ENCODE measurements at regions not wholly inside any gene's neighbourhood (a gene's known extent, or its start where the extent isn't known, plus 50 kb on each side); places are given as distances from the start of the nearest gene placed in this dataset.

- FAIRE-seq, result no peak
- intact Hi-C loops (cut with DNase I), result no loop called here
Observed at GRCh38 chr14:51341338-51341737, 101.3 kb downstream of the TMX1 start.

GRCh38 chr14:51342226-51342625, 102.2 kb downstream of the TMX1 start:
- FAIRE-seq, result no peak
- H3K4me3 ChIP-seq (ENCODE audit: low read length in 3 of 3), result no peak overlapping the region

More at GRCh38 chr14:51341338-51341737, 101.3 kb downstream of the TMX1 start:
- Histone ChIP-seq H3K27me3 (ENCODE audit: control insufficient read depth, insufficient read depth, low read length) (no peaks in the 10 kb centered on the region), H3K9ac (ENCODE audit: low read length in 3 of 3) (no peak overlapping the region), H3K9me3 (ENCODE audit: control insufficient read depth in 2 of 3, insufficient read depth in 1 of 3, low read length in 3 of 3) (no peaks in the 10 kb centered on the region), H3K4me3 (ENCODE audit: low read length in 3 of 3) (no peak overlapping the region), H3K27ac (ENCODE audit: low read depth in 2 of 2, low read length in 2 of 2) (no peak overlapping the region), H3K36me3 (ENCODE audit: control insufficient read depth in 2 of 3, insufficient read depth in 3 of 3, low read length in 3 of 3) (no peaks in the 10 kb centered on the region), H3K4me1 (ENCODE audit: control insufficient read depth in 2 of 3, insufficient read depth in 2 of 3, low read depth in 1 of 3, low read length in 3 of 3) (no peaks in the 10 kb centered on the region)
- TF ChIP-seq CTCF (IDR thresholded peaks at IDR 0.05; ENCODE audit: borderline replicate concordance, extremely low read depth, insufficient read depth), result no peak
- DNase-seq, result no peak

GRCh38 chr14:51351997-51352396, 112.0 kb downstream of the TMX1 start:
- no peak for FAIRE-seq
- Histone ChIP-seq H3K36me3 (ENCODE audit: control insufficient read depth in 2 of 3, insufficient read depth in 3 of 3, low read length in 3 of 3) (no peaks in the 10 kb centered on the region), H3K9ac (ENCODE audit: low read length in 3 of 3) (no peak overlapping the region), H3K4me1 (ENCODE audit: control insufficient read depth in 2 of 3, insufficient read depth in 2 of 3, low read depth in 1 of 3, low read length in 3 of 3) (no peaks in the 10 kb centered on the region), H3K4me3 (ENCODE audit: low read length in 3 of 3) (no peak overlapping the region), H3K27ac (ENCODE audit: low read depth in 2 of 2, low read length in 2 of 2) (no peak overlapping the region), H3K9me3 (ENCODE audit: control insufficient read depth in 2 of 3, insufficient read depth in 1 of 3, low read length in 3 of 3) (no peaks in the 10 kb centered on the region), H3K27me3 (ENCODE audit: control insufficient read depth, insufficient read depth, low read length) (no peaks in the 10 kb centered on the region)
- TF ChIP-seq CTCF (IDR thresholded peaks at IDR 0.05; ENCODE audit: borderline replicate concordance, extremely low read depth, insufficient read depth), result no peak
- intact Hi-C loops (cut with DNase I), result no loop called here
- no peak for DNase-seq

More at GRCh38 chr14:51342226-51342625, 102.2 kb downstream of the TMX1 start:
- H3K27me3 ChIP-seq (ENCODE audit: control insufficient read depth, insufficient read depth, low read length), result no peaks in the 10 kb centered on the region
- no peak overlapping the region for H3K9ac ChIP-seq (ENCODE audit: low read length in 3 of 3)
- H3K36me3 ChIP-seq (ENCODE audit: control insufficient read depth in 2 of 3, insufficient read depth in 3 of 3, low read length in 3 of 3), result no peaks in the 10 kb centered on the region
- TF ChIP-seq CTCF (IDR thresholded peaks at IDR 0.05; ENCODE audit: borderline replicate concordance, extremely low read depth, insufficient read depth), result no peak
- no peak overlapping the region for H3K27ac ChIP-seq (ENCODE audit: low read depth in 2 of 2, low read length in 2 of 2)
- H3K4me1 ChIP-seq (ENCODE audit: control insufficient read depth in 2 of 3, insufficient read depth in 2 of 3, low read depth in 1 of 3, low read length in 3 of 3), result no peaks in the 10 kb centered on the region
- DNase-seq, result no peak
- intact Hi-C loops (cut with DNase I), result no loop called here
- H3K9me3 ChIP-seq (ENCODE audit: control insufficient read depth in 2 of 3, insufficient read depth in 1 of 3, low read length in 3 of 3), result no peaks in the 10 kb centered on the region

- Histone ChIP-seq H3K9ac (ENCODE audit: low read length in 3 of 3) (no peak overlapping the region), H3K4me1 (ENCODE audit: control insufficient read depth in 2 of 3, insufficient read depth in 2 of 3, low read depth in 1 of 3, low read length in 3 of 3) (no peaks in the 10 kb centered on the region), H3K9me3 (ENCODE audit: control insufficient read depth in 2 of 3, insufficient read depth in 1 of 3, low read length in 3 of 3) (no peaks in the 10 kb centered on the region), H3K27ac (ENCODE audit: low read depth in 2 of 2, low read length in 2 of 2) (no peak overlapping the region), H3K27me3 (ENCODE audit: control insufficient read depth, insufficient read depth, low read length) (no peaks in the 10 kb centered on the region), H3K36me3 (ENCODE audit: control insufficient read depth in 2 of 3, insufficient read depth in 3 of 3, low read length in 3 of 3) (no peaks in the 10 kb centered on the region), H3K4me3 (ENCODE audit: low read length in 3 of 3) (no peak overlapping the region)
- no peak for TF ChIP-seq CTCF (IDR thresholded peaks at IDR 0.05; ENCODE audit: borderline replicate concordance, extremely low read depth, insufficient read depth)
- intact Hi-C loops (cut with DNase I), result no loop called here
- no peak for FAIRE-seq
- no peak for DNase-seq
Observed at GRCh38 chr14:51353901-51354300, 113.9 kb downstream of the TMX1 start.

Measured in kidney (tissue), 13 donors.